MM.1S (cell line): ENCODE measurements at regions not wholly inside any gene's neighbourhood (a gene's known extent, or its start where the extent isn't known, plus 50 kb on each side); places are given as distances from the start of the nearest gene placed in this dataset.
"Not testable (repeated sequence)": the region's sequence is repeated elsewhere in the genome, so short reads cannot be mapped to it uniquely, and the experiment has no call there.

Source experiments
- CTCF ChIP-seq: fragments of 300-600 bp; sonication (generic); IDR thresholded peaks from 2 replicates; pipeline ENCODE4 v1.5.1; 2016; ENCODE audit warnings: antibody characterized with exemption, low read length, mixed read lengths
- EZH2 ChIP-seq: fragments of 300-600 bp; sonication (generic); optimal IDR thresholded peaks from 2 replicates; pipeline ENCODE3; 2017; ENCODE audit warnings: low read depth, mild to moderate bottlenecking, antibody characterized with exemption, low read length, mixed read lengths

- TF ChIP-seq CTCF, EZH2: not testable (repeated sequence)
These were observed 52.3 kb upstream of the MARK1 start for GRCh38 chr1:220475608-220476007.
